Keratinocyte (primary cell): ENCODE measurements at regions not wholly inside any gene's neighbourhood (a gene's known extent, or its start where the extent isn't known, plus 50 kb on each side); places are given as distances from the start of the nearest gene placed in this dataset.

ENCODE experiments used
- DNase-seq: peaks from one replicate; pipeline ENCODE4 v3.0.0-alpha.2; 2011; ENCODE audit warnings: low read depth, missing footprints, low spot score
- FAIRE-seq: peaks from 2 replicates; lab custom pipeline; 2011; peaks lifted over from hg19 to GRCh38; lab: Jason Lieb, UNC
- H2AFZ ChIP-seq: 2 replicates; pipeline ENCODE4 v1.6.0; 2012; ENCODE audit warnings: low read length, control low read depth, inconsistent platforms; ENCODE audit not compliant: control insufficient read depth
- H3K27ac ChIP-seq: 2 replicates; pipeline ENCODE4 v1.5.1; 2011; ENCODE audit warnings: low read length; ENCODE audit not compliant: control insufficient read depth, insufficient read depth
- H3K27me3 ChIP-seq: 3 replicates; pipeline ENCODE4 v1.6.0; 2011; ENCODE audit warnings: low read length; ENCODE audit not compliant: control insufficient read depth, insufficient read depth; ENCODE audit errors: extremely low read depth
- H3K36me3 ChIP-seq, 2 experiments: 2 replicates in 1 of 2; 3 replicates in 1 of 2; pipeline ENCODE4 v1.5.1; 2011; ENCODE audit warnings: low read length in 2 of 2, mild to moderate bottlenecking in 1 of 2; ENCODE audit not compliant: control insufficient read depth in 2 of 2, insufficient read depth in 2 of 2; ENCODE audit errors: extremely low read depth in 1 of 2
- H3K4me1 ChIP-seq: 3 replicates; pipeline ENCODE4 v1.5.1; 2011; ENCODE audit warnings: low read length; ENCODE audit not compliant: control insufficient read depth, insufficient read depth; ENCODE audit errors: extremely low read depth
- H3K4me2 ChIP-seq: 3 replicates; pipeline ENCODE4 v1.6.0; 2011; ENCODE audit warnings: low read depth, low read length; ENCODE audit not compliant: control insufficient read depth, insufficient read depth; ENCODE audit errors: extremely low read depth
- H3K4me3 ChIP-seq, 3 experiments: fragments of 200-600 bp in 1 of 3; sonication (generic) in 1 of 3; 2 replicates in 2 of 3; 3 replicates in 1 of 3; pipeline ENCODE4 v1.5.1; 2011 to 2016; ENCODE audit warnings: low read length in 3 of 3, mild to moderate bottlenecking in 3 of 3, control low read depth in 2 of 3, inconsistent platforms in 1 of 3, low read depth in 1 of 3, mixed read lengths in 1 of 3, mixed run types in 1 of 3, moderate library complexity in 1 of 3; ENCODE audit not compliant: control insufficient read depth in 2 of 3, insufficient read depth in 2 of 3; ENCODE audit errors: extremely low read depth in 1 of 3
- H3K79me2 ChIP-seq: 2 replicates; pipeline ENCODE4 v1.6.0; 2012; ENCODE audit warnings: low read length; ENCODE audit not compliant: control insufficient read depth, insufficient read depth
- H3K9ac ChIP-seq: 3 replicates; pipeline ENCODE4 v1.6.0; 2011; ENCODE audit warnings: low read length; ENCODE audit not compliant: control insufficient read depth, insufficient read depth; ENCODE audit errors: extremely low read depth
- H3K9me1 ChIP-seq: 3 replicates; pipeline ENCODE4 v1.6.0; 2011; ENCODE audit warnings: low read length; ENCODE audit not compliant: control insufficient read depth, insufficient read depth; ENCODE audit errors: extremely low read depth
- H3K9me3 ChIP-seq: 2 replicates; pipeline ENCODE4 v1.5.1; 2012; ENCODE audit warnings: low read depth, low read length; ENCODE audit not compliant: control insufficient read depth
- H4K20me1 ChIP-seq: 3 replicates; pipeline ENCODE4 v1.6.0; 2011; ENCODE audit warnings: low read length; ENCODE audit not compliant: control insufficient read depth, insufficient read depth; ENCODE audit errors: extremely low read depth
- EZH2 ChIP-seq: IDR thresholded peaks from one replicate; pipeline ENCODE4 v1.6.1; 2012; ENCODE audit warnings: inconsistent platforms, mild to moderate bottlenecking, low read length, moderate library complexity
- dilution Hi-C: fragments of 300-500 bp; cut with MboI; formaldehyde crosslinking; loops from one replicate; pipeline ENCODE4 v1.7.0; 2020; ENCODE audit warnings: low sequenced_read_pairs; ENCODE audit not compliant: extremely low pct_ligation_motif_present
- TF ChIP-seq, protein P1 (sequence below), 3 experiments: IDR thresholded peaks in 1 of 3; conservative IDR thresholded peaks in 1 of 3; optimal IDR thresholded peaks in 1 of 3; 2 replicates in 2 of 3; 3 replicates in 1 of 3; pipeline versions ENCODE3 to v1.5.1; 2011; ENCODE audit warnings: low read length in 3 of 3, mild to moderate bottlenecking in 3 of 3, moderate library complexity in 2 of 3, control low read depth in 1 of 3, inconsistent platforms in 1 of 3; ENCODE audit not compliant: insufficient read depth in 2 of 3; ENCODE audit errors: extremely low read depth in 1 of 3

DNA sequence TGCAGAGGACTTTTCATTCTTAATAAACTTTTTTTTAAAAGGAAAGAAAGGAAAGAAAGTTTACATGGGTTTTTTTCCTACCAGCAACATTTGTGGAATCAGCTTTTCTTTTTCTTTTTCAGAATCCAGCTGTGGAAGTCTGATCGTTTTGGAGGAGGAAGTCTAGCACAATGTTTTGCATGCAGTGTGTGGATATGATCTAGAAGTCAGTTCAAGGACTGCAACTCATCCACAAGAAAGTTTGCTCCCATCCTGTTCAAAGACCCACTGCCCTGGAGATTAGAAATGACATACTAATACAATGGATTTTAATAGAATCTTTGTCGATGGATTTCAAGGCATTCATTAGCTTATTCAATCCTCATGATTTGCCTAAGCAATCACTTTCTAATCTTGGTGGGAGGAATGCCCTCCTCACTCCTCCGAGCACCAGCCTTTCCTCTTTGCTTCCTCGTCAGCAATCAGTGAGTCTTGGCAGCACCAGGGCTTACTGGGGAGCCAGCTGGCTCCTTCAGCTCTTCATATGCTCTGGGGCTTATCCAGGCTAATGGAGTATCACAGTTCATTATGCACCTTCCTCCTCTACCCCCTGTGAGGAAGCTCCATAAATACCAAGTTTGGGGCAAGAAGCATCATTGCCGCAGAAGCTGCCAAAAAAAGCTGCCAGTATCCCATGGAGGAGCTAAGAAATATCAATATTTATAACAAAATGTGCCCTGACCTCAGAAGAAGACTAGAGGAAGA is 392.3 kb upstream of the PKN2 start:
- Histone ChIP-seq H3K36me3 (no peaks in the 10 kb centered on the region), H3K27ac (no peak overlapping the region), H3K79me2 (no peaks in the 10 kb centered on the region), H3K4me1 (no peaks in the 10 kb centered on the region), H4K20me1 (no peaks in the 10 kb centered on the region), H2AFZ (no peak overlapping the region), H3K27me3 (no peaks in the 10 kb centered on the region), H3K9me1 (no peaks in the 10 kb centered on the region), H3K4me3 (no peak overlapping the region), H3K4me2 (no peak overlapping the region), H3K9ac (no peak overlapping the region), H3K9me3 (no peaks in the 10 kb centered on the region)
- no peak for DNase-seq
- no peak for FAIRE-seq
- TF ChIP-seq, protein P1, sequence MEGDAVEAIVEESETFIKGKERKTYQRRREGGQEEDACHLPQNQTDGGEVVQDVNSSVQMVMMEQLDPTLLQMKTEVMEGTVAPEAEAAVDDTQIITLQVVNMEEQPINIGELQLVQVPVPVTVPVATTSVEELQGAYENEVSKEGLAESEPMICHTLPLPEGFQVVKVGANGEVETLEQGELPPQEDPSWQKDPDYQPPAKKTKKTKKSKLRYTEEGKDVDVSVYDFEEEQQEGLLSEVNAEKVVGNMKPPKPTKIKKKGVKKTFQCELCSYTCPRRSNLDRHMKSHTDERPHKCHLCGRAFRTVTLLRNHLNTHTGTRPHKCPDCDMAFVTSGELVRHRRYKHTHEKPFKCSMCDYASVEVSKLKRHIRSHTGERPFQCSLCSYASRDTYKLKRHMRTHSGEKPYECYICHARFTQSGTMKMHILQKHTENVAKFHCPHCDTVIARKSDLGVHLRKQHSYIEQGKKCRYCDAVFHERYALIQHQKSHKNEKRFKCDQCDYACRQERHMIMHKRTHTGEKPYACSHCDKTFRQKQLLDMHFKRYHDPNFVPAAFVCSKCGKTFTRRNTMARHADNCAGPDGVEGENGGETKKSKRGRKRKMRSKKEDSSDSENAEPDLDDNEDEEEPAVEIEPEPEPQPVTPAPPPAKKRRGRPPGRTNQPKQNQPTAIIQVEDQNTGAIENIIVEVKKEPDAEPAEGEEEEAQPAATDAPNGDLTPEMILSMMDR (optimal IDR thresholded peaks at IDR 0.05 in 1 of 3, IDR thresholded peaks at IDR 0.05 in 1 of 3, conservative IDR thresholded peaks at IDR 0.05 in 1 of 3; ENCODE audit: extremely low read depth in 1 of 3, insufficient read depth in 2 of 3, low read length in 3 of 3): no peak
- no peak for TF ChIP-seq EZH2
- dilution Hi-C loops: no loop called here

DNA sequence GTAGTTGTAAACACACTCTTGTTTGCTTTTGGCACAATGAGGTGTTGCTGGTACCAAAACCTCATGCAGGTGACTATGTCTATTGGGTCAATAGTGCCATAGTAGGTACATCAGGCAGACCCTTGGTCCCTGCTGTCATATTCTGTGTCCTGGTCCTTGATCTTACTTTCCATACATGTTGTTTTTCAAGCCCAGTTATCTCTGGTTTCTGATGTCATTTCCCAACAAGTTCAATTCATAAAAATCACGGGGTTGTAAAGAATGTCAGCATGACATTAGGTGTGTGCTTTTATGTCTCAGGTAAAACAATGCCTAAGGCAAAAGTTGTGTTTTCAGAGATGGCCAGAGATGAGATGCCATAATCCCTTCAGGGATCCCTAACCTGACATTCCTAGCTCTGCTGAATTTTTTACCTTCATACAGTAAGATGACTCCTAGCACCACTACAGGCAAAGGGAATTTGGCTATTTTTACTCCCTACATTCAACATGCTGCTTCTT is 390.3 kb upstream of the PKN2 start:
- no peaks in the 10 kb centered on the region for H3K27me3 ChIP-seq
- no peaks in the 10 kb centered on the region for H3K9me1 ChIP-seq
- no peaks in the 10 kb centered on the region for H4K20me1 ChIP-seq
- no peak for FAIRE-seq
- no peak overlapping the region for H3K4me3 ChIP-seq
- H2AFZ ChIP-seq: no peak overlapping the region
- H3K79me2 ChIP-seq: no peaks in the 10 kb centered on the region
- TF ChIP-seq, protein P1 (optimal IDR thresholded peaks at IDR 0.05 in 1 of 3, IDR thresholded peaks at IDR 0.05 in 1 of 3, conservative IDR thresholded peaks at IDR 0.05 in 1 of 3; ENCODE audit: extremely low read depth in 1 of 3, insufficient read depth in 2 of 3, low read length in 3 of 3): no peak
- TF ChIP-seq EZH2: no peak
- dilution Hi-C loops: no loop called here
- no peak overlapping the region for H3K4me2 ChIP-seq
- no peaks in the 10 kb centered on the region for H3K4me1 ChIP-seq
- no peak overlapping the region for H3K9ac ChIP-seq
- no peaks in the 10 kb centered on the region for H3K9me3 ChIP-seq
- no peaks in the 10 kb centered on the region for H3K36me3 ChIP-seq
- no peak overlapping the region for H3K27ac ChIP-seq
- DNase-seq: no peak
